ENCODE measurements at regions not wholly inside any gene's neighbourhood (a gene's known extent, or its start where the extent isn't known, plus 50 kb on each side); places are given as distances from the start of the nearest gene placed in this dataset.

GRCh38 chr18:72160510-72161445 lies 383.4 kb downstream of the CBLN2 start:
- Histone ChIP-seq H3K9me3 (no peaks in the 10 kb centered on the region), H3K4me1 (no peaks in the 10 kb centered on the region), H3K27ac (no peak overlapping the region), H3K36me3 (no peaks in the 10 kb centered on the region), H3K27me3 (no peaks in the 10 kb centered on the region), H3K4me3 (no peak overlapping the region)
- ATAC-seq = no peak
- TF ChIP-seq POLR2A (IDR thresholded peaks at IDR 0.05) = no peak
- TF ChIP-seq CTCF (IDR thresholded peaks at IDR 0.05 in 4 of 5, conservative IDR thresholded peaks at IDR 0.05 in 1 of 5) = no peak
- intact Hi-C loops (cut with DNase I; ENCODE audit: low total_unique reads) = no loop called here
- DNase-seq = no peak
- in situ Hi-C loops (cut with MboI; ENCODE audit: low sequenced_read_pairs in 4 of 4) = no loop called here

GRCh38 chr18:72155327-72155726 lies 388.8 kb downstream of the CBLN2 start:
- no peaks in the 10 kb centered on the region for H3K36me3 ChIP-seq
- no peak overlapping the region for H3K27ac ChIP-seq
- TF ChIP-seq CTCF (IDR thresholded peaks at IDR 0.05 in 4 of 5, conservative IDR thresholded peaks at IDR 0.05 in 1 of 5) = no peak
- TF ChIP-seq POLR2A (IDR thresholded peaks at IDR 0.05) = no peak
- no peak overlapping the region for H3K4me3 ChIP-seq
- no peaks in the 10 kb centered on the region for H3K27me3 ChIP-seq
- DNase-seq (no peak), ATAC-seq (no peak)
- H3K4me1 ChIP-seq = no peaks in the 10 kb centered on the region
- no peaks in the 10 kb centered on the region for H3K9me3 ChIP-seq
- in situ Hi-C loops (cut with MboI; ENCODE audit: low sequenced_read_pairs in 4 of 4) = no loop called here
- intact Hi-C loops (cut with DNase I; ENCODE audit: low total_unique reads) = no loop called here

GRCh38 chr18:72154926-72155325 lies 389.2 kb downstream of the CBLN2 start:
- no peak for DNase-seq
- no peak for ATAC-seq
- intact Hi-C loops (cut with DNase I; ENCODE audit: low total_unique reads) = no loop called here
- H3K27me3 ChIP-seq = no peaks in the 10 kb centered on the region
- H3K36me3 ChIP-seq = no peaks in the 10 kb centered on the region
- in situ Hi-C loops (cut with MboI; ENCODE audit: low sequenced_read_pairs in 4 of 4) = no loop called here
- no peaks in the 10 kb centered on the region for H3K9me3 ChIP-seq
- no peak overlapping the region for H3K4me3 ChIP-seq
- no peak overlapping the region for H3K27ac ChIP-seq
- TF ChIP-seq POLR2A (IDR thresholded peaks at IDR 0.05) = no peak
- no peak for TF ChIP-seq CTCF (IDR thresholded peaks at IDR 0.05 in 4 of 5, conservative IDR thresholded peaks at IDR 0.05 in 1 of 5)
- no peaks in the 10 kb centered on the region for H3K4me1 ChIP-seq

GRCh38 chr18:72152935-72153334 lies 391.2 kb downstream of the CBLN2 start:
- no peaks in the 10 kb centered on the region for H3K4me1 ChIP-seq
- H3K4me3 ChIP-seq = no peak overlapping the region
- no peaks in the 10 kb centered on the region for H3K36me3 ChIP-seq
- ATAC-seq (no peak), DNase-seq (no peak)
- no peak for TF ChIP-seq CTCF (IDR thresholded peaks at IDR 0.05 in 4 of 5, conservative IDR thresholded peaks at IDR 0.05 in 1 of 5)
- TF ChIP-seq POLR2A (IDR thresholded peaks at IDR 0.05) = no peak
- no peaks in the 10 kb centered on the region for H3K9me3 ChIP-seq
- H3K27me3 ChIP-seq = no peaks in the 10 kb centered on the region
- intact Hi-C loops (cut with DNase I; ENCODE audit: low total_unique reads) (no loop called here), in situ Hi-C loops (cut with MboI; ENCODE audit: low sequenced_read_pairs in 4 of 4) (no loop called here)
- no peak overlapping the region for H3K27ac ChIP-seq
